Body of pancreas (tissue), 4 donors: ENCODE measurements at regions not wholly inside any gene's neighbourhood (a gene's known extent, or its start where the extent isn't known, plus 50 kb on each side); places are given as distances from the start of the nearest gene placed in this dataset.

ENCODE experiments used
- ATAC-seq: fragments of 150-250 bp; one replicate; pipeline ENCODE4 v1.9.1; 2016
- DNase-seq, 4 donors: peaks; one replicate each; pipeline ENCODE4 v3.0.0-alpha.2; 2019
- H3K27ac ChIP-seq, 4 donors: fragments of 200-600 bp; sonication (generic); 1 replicate in 3 of 4; 2 replicates in 1 of 4; pipeline versions ENCODE4 v1.5.1 to v1.6.1; 2016 to 2019; ENCODE audit warnings: mild to moderate bottlenecking in 1 of 4, mixed read lengths in 1 of 4, moderate library complexity in 1 of 4
- H3K27me3 ChIP-seq, 2 donors: fragments of 200-600 bp; sonication (generic); one replicate each; pipeline ENCODE4 v1.6.0; 2016; ENCODE audit warnings: mild to moderate bottlenecking in 1 of 2
- H3K36me3 ChIP-seq, 2 donors: fragments of 200-600 bp; sonication (generic); replicated peaks in 1 of 2; 2 replicates each; pipeline ENCODE4 v1.5.1; 2016; ENCODE audit warnings: low read depth in 2 of 2; ENCODE audit not compliant: insufficient read depth in 1 of 2
- H3K4me1 ChIP-seq: fragments of 200-600 bp; sonication (generic); one replicate; pipeline ENCODE4 v1.6.0; 2016
- H3K4me3 ChIP-seq, 2 donors: fragments of 200-600 bp; sonication (generic); 1 replicate in 1 of 2; 2 replicates in 1 of 2; pipeline ENCODE4 v1.5.1; 2016 to 2019
- H3K9me3 ChIP-seq, 3 donors: fragments of 200-600 bp; sonication (generic); 1 replicate in 2 of 3; 2 replicates in 1 of 3; pipeline ENCODE4 v1.5.1; 2016
- POLR2A ChIP-seq, 3 donors: fragments of 450-650 bp; IDR thresholded peaks; one replicate each; pipeline ENCODE4 v1.6.1; 2016; ENCODE audit warnings: antibody characterized with exemption in 3 of 3, mild to moderate bottlenecking in 2 of 3
- WGBS, 2 donors: methylation state at CpG; one replicate each; pipeline ENCODE4 v1.1.5; 2017; 5-methylcytosine and 5-hydroxymethylcytosine counted together
- intact Hi-C: fragments of 100-400 bp; cut with DNase I; formaldehyde crosslinking; loops from one replicate; pipeline ENCODE4 v1.15.1; 2023
- TF ChIP-seq, protein P1 (sequence below), 7 experiments: fragments of 450-650 bp in 4 of 7; fragments of 200-600 bp in 3 of 7; sonication (generic) in 3 of 7; IDR thresholded peaks; one replicate each; pipeline ENCODE4 v1.5.1; 2016 to 2019; ENCODE audit warnings: antibody characterized with exemption in 7 of 7

DNA sequence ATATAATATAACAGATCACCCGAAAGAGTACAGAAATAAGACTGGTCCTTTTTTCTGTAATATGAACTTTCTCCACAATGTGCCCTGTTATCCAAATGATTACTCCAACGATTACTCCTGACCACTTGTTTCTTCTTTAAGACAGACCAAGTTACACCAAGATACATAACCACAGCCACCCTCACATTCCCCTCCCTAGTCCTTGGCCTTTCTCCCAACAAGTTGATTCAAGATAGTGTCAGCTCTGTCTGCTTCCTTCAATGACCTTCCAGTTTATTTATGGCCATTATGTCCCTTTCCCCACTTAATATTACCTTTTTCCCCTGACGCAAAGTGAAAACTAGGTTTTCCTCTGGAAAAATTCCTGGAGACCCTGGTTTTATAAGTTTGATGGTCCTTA is 397.2 kb downstream of the FAM47B start:
- no peak for ATAC-seq
- no peak overlapping the region for H3K27ac ChIP-seq
- intact Hi-C loops = no loop called here
- TF ChIP-seq POLR2A (IDR thresholded peaks at IDR 0.05) = no peak
- TF ChIP-seq, protein P1, sequence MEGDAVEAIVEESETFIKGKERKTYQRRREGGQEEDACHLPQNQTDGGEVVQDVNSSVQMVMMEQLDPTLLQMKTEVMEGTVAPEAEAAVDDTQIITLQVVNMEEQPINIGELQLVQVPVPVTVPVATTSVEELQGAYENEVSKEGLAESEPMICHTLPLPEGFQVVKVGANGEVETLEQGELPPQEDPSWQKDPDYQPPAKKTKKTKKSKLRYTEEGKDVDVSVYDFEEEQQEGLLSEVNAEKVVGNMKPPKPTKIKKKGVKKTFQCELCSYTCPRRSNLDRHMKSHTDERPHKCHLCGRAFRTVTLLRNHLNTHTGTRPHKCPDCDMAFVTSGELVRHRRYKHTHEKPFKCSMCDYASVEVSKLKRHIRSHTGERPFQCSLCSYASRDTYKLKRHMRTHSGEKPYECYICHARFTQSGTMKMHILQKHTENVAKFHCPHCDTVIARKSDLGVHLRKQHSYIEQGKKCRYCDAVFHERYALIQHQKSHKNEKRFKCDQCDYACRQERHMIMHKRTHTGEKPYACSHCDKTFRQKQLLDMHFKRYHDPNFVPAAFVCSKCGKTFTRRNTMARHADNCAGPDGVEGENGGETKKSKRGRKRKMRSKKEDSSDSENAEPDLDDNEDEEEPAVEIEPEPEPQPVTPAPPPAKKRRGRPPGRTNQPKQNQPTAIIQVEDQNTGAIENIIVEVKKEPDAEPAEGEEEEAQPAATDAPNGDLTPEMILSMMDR (IDR thresholded peaks at IDR 0.05) = no peak
- H3K4me3 ChIP-seq = no peak overlapping the region
- H3K4me1 ChIP-seq = no peaks in the 10 kb centered on the region
- no peak for DNase-seq
- H3K27me3 ChIP-seq = no peaks in the 10 kb centered on the region
- H3K36me3 ChIP-seq = no peaks in the 10 kb centered on the region
- 63 to 70% methylated on average over 3 of the region's 3 CpGs for WGBS, 2 donors
- no peaks in the 10 kb centered on the region for H3K9me3 ChIP-seq

DNA sequence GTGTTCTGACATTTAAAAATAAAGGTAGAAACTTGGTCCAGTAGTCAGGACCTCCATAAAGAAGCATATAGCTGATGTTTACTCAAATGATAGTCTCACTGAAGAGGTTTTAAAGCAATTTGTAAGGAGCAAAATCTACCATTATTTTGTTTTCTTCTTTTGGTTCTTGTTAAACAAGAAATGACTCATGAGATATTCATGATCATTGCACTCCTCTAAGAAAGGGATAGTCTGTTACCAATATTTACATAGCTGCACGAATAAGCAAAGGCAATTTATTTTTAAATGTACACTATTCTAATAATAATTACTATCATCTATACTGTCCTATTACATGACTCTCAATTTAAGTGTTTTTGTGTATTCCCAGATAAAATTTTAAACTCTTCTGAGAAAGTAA is 397.9 kb downstream of the FAM47B start:
- no peaks in the 10 kb centered on the region for H3K4me1 ChIP-seq
- DNase-seq (no peak), ATAC-seq (no peak)
- TF ChIP-seq POLR2A (IDR thresholded peaks at IDR 0.05) = no peak
- TF ChIP-seq, protein P1 (IDR thresholded peaks at IDR 0.05) = no peak
- no peaks in the 10 kb centered on the region for H3K36me3 ChIP-seq
- intact Hi-C loops = no loop called here
- no peak overlapping the region for H3K27ac ChIP-seq
- H3K27me3 ChIP-seq = no peaks in the 10 kb centered on the region
- no peaks in the 10 kb centered on the region for H3K9me3 ChIP-seq
- WGBS, 2 donors = 25 to 50% methylated on average over 1 of the region's 1 CpG
- no peak overlapping the region for H3K4me3 ChIP-seq

DNA sequence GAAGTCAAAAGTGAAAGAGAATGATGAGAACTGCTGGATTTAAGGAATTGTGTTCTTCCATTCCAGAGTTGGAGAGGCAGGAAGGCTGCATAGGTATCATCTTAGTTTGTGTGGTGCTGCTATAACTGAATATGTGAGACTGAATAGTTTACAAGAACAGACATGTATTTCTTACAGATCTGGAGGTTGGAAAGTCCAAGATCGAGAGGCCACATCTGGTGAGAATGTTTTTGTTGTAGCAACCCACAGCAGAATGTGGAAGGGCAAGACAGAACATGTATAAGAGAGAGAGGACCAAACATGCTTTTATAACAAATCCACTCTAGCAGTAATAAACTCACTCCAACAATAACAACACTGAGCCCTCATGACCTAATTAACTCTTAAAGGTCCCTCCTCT is 408.6 kb downstream of the FAM47B start:
- Histone ChIP-seq H3K36me3 (no peaks in the 10 kb centered on the region), H3K27me3 (no peaks in the 10 kb centered on the region), H3K4me1 (no peaks in the 10 kb centered on the region), H3K4me3 (no peak overlapping the region), H3K9me3 (no peaks in the 10 kb centered on the region), H3K27ac (no peak overlapping the region)
- TF ChIP-seq, protein P1 (IDR thresholded peaks at IDR 0.05) = no peak
- TF ChIP-seq POLR2A (IDR thresholded peaks at IDR 0.05) = no peak
- WGBS, 2 donors = 60 to 71% methylated on average over 1 of the region's 1 CpG
- intact Hi-C loops = no loop called here
- ATAC-seq (no peak), DNase-seq (no peak)

DNA sequence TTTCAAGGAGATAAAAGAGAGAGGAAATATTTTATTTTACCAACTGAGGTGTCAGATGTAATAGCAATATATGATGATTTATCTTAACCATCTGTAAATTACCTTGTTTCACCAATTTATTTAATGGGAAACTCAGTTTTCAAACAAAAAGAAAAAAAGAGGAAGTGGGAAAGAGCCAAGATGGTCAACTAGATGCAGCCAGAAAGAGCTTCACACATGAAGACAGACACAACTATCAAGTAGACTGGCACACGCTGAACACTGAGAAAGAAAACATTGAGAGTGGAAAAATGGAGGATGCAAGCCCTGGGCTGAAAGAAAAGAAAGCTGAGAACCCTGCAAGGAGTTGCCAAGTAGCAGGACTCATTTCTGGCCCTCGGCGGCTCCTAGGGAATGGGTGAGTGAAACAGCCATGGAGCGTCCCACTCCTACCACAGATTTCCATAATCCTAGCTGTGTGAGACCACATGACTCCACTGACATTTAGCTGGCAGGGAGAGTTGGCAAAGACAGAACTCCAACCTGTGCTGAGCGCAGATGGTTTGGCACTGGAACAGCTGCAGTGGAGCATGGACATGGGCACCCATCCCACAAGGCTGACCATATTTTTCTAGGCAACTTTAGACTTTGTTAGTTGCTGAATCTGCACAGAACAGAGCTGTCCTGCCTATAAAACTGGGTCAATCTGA is 409.3 kb downstream of the FAM47B start:
- DNase-seq = peak in 1 of 4 donors; percentile 14
- no peak overlapping the region for H3K4me3 ChIP-seq
- H3K9me3 ChIP-seq = no peaks in the 10 kb centered on the region
- H3K27ac ChIP-seq = no peak overlapping the region
- no peaks in the 10 kb centered on the region for H3K36me3 ChIP-seq
- intact Hi-C loops = no loop called here
- no peak for ATAC-seq
- no peaks in the 10 kb centered on the region for H3K4me1 ChIP-seq
- H3K27me3 ChIP-seq = no peaks in the 10 kb centered on the region
- 88 to 91% methylated on average over 4 of the region's 5 CpGs for WGBS, 2 donors
- TF ChIP-seq, protein P1 (IDR thresholded peaks at IDR 0.05) = no peak
- TF ChIP-seq POLR2A (IDR thresholded peaks at IDR 0.05) = no peak

DNA sequence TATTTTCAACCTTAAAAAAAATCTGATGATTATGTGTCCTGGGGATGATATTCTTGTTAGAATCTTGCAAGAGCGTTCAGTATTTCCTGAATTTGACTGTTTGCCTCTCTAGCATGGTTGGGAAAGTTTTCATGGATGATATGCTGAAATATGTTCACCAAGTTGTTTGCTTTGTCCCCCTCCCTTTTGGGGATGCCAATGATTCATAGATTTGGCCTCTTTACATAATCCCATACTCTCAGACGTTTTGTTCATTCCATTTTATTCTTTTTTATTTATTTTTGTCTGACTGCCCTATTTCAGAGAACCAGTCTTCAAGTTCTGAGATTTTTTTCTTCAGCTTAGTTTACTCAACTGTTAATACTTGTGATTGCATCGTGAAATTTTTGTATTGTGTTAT is 415.1 kb downstream of the FAM47B start:
- intact Hi-C loops = no loop called here
- no peak for DNase-seq
- 43 to 46% methylated on average over 3 of the region's 3 CpGs for WGBS, 2 donors
- no peaks in the 10 kb centered on the region for H3K27me3 ChIP-seq
- no peaks in the 10 kb centered on the region for H3K9me3 ChIP-seq
- ATAC-seq = no peak
- H3K27ac ChIP-seq = no peak overlapping the region
- no peak for TF ChIP-seq POLR2A (IDR thresholded peaks at IDR 0.05)
- TF ChIP-seq, protein P1 (IDR thresholded peaks at IDR 0.05) = no peak
- no peaks in the 10 kb centered on the region for H3K4me1 ChIP-seq
- H3K36me3 ChIP-seq = no peaks in the 10 kb centered on the region
- H3K4me3 ChIP-seq = no peak overlapping the region
